Ascending aorta (tissue), 2 donors: ENCODE measurements at regions not wholly inside any gene's neighbourhood (a gene's known extent, or its start where the extent isn't known, plus 50 kb on each side); places are given as distances from the start of the nearest gene placed in this dataset.

Experiments used
- DNase-seq, 2 donors: peaks; one replicate each; pipeline ENCODE4 v3.0.0-alpha.2; 2019; ENCODE audit warnings: low spot score in 2 of 2
- H3K27ac ChIP-seq, 2 donors: fragments of 200-600 bp; sonication (generic); one replicate each; pipeline ENCODE4 v1.5.1; 2016 to 2017; ENCODE audit warnings: mild to moderate bottlenecking in 1 of 2
- H3K27me3 ChIP-seq: fragments of 200-600 bp; sonication (generic); one replicate; pipeline ENCODE4 v1.5.1; 2017
- H3K36me3 ChIP-seq, 2 donors: fragments of 200-600 bp; sonication (generic); one replicate each; pipeline ENCODE4 v1.5.1; 2016
- H3K4me1 ChIP-seq, 2 donors: fragments of 200-600 bp; sonication (generic); one replicate each; pipeline ENCODE4 v1.5.1; 2016 to 2017; ENCODE audit warnings: mild to moderate bottlenecking in 1 of 2
- H3K4me3 ChIP-seq, 2 donors: fragments of 200-600 bp; sonication (generic); one replicate each; pipeline ENCODE4 v1.5.1; 2016 to 2017; ENCODE audit warnings: mild to moderate bottlenecking in 1 of 2
- H3K9me3 ChIP-seq, 2 donors: fragments of 200-600 bp; sonication (generic); one replicate each; pipeline ENCODE4 v1.5.1; 2016
- CTCF ChIP-seq, 3 experiments: fragments of 200-600 bp in 2 of 3; fragments of 450-650 bp in 1 of 3; sonication (generic) in 2 of 3; IDR thresholded peaks; one replicate each; pipeline ENCODE4 v1.5.1; 2016 to 2019; ENCODE audit warnings: antibody characterized with exemption in 3 of 3, mild to moderate bottlenecking in 1 of 3, moderate library complexity in 1 of 3
- intact Hi-C: fragments of 100-400 bp; cut with DNase I; formaldehyde crosslinking; loops from one replicate; pipeline ENCODE4 v1.15.1; 2023

GRCh38 chr10:123536176-123536845, 129.8 kb upstream of the GPR26 start:
- Histone ChIP-seq H3K9me3 (peaks cover 0 to 6% of the 10 kb centered on the region in 2 donors), H3K4me3 (no peak overlapping the region), H3K4me1 (no peaks in the 10 kb centered on the region), H3K27me3 (no peaks in the 10 kb centered on the region), H3K27ac (no peak overlapping the region), H3K36me3 (no peaks in the 10 kb centered on the region)
- TF ChIP-seq CTCF (IDR thresholded peaks at IDR 0.05), result no peak
- intact Hi-C loops, result no loop called here
- DNase-seq, result no peak

- no peak for DNase-seq
- Histone ChIP-seq H3K27ac (no peak overlapping the region), H3K4me3 (no peak overlapping the region), H3K36me3 (no peaks in the 10 kb centered on the region), H3K9me3 (peaks cover 0 to 2% of the 10 kb centered on the region in 2 donors), H3K27me3 (no peaks in the 10 kb centered on the region), H3K4me1 (no peaks in the 10 kb centered on the region)
- intact Hi-C loops, result no loop called here
- TF ChIP-seq CTCF (IDR thresholded peaks at IDR 0.05), result no peak
Observed at GRCh38 chr10:123537188-123537961, 128.8 kb upstream of the GPR26 start.

- TF ChIP-seq CTCF (IDR thresholded peaks at IDR 0.05), result no peak
- Histone ChIP-seq H3K27me3 (no peaks in the 10 kb centered on the region), H3K36me3 (no peaks in the 10 kb centered on the region), H3K4me3 (no peak overlapping the region), H3K27ac (no peak overlapping the region), H3K4me1 (no peaks in the 10 kb centered on the region), H3K9me3 (no peaks in the 10 kb centered on the region)
- DNase-seq, result no peak
- intact Hi-C loops, result no loop called here
Observed at GRCh38 chr10:123538401-123539320, 127.5 kb upstream of the GPR26 start.

- no peaks in the 10 kb centered on the region for H3K4me1 ChIP-seq
- H3K36me3 ChIP-seq, result no peaks in the 10 kb centered on the region
- no peaks in the 10 kb centered on the region for H3K9me3 ChIP-seq
- no peak for TF ChIP-seq CTCF (IDR thresholded peaks at IDR 0.05)
- H3K27ac ChIP-seq, result no peak overlapping the region
- intact Hi-C loops, result no loop called here
- no peak overlapping the region for H3K4me3 ChIP-seq
- no peaks in the 10 kb centered on the region for H3K27me3 ChIP-seq
- no peak for DNase-seq
Observed at GRCh38 chr10:123544986-123545385, 121.2 kb upstream of the GPR26 start.

- no peak for DNase-seq
- TF ChIP-seq CTCF (IDR thresholded peaks at IDR 0.05), result no peak
- H3K4me3 ChIP-seq, result no peak overlapping the region
- H3K9me3 ChIP-seq, result no peaks in the 10 kb centered on the region
- no peaks in the 10 kb centered on the region for H3K36me3 ChIP-seq
- intact Hi-C loops, result no loop called here
- H3K4me1 ChIP-seq, result no peaks in the 10 kb centered on the region
- H3K27me3 ChIP-seq, result no peaks in the 10 kb centered on the region
- H3K27ac ChIP-seq, result no peak overlapping the region
Observed at GRCh38 chr10:123548770-123549169, 117.4 kb upstream of the GPR26 start.
